HCT116 (cell line): ENCODE measurements at regions not wholly inside any gene's neighbourhood (a gene's known extent, or its start where the extent isn't known, plus 50 kb on each side); places are given as distances from the start of the nearest gene placed in this dataset.

ENCODE experiments used
- ATAC-seq: fragments of 200-7000 bp; cut with Tn5 transposase; 2 replicates; pipeline ENCODE4 v1.9.1; 2020; ENCODE audit warnings: mild to moderate bottlenecking, moderate library complexity
- BruUV-seq: library from RNA; stranded (reverse); fragments of 400-500 nt; replicated peaks from 2 replicates; lab custom pipeline; 2021; lab: Mats Ljungman, UMichigan
- CTCF ChIA-PET: fragments of 300-600 bp; sonication (Branson Sonifier 250); formaldehyde crosslinking; loops from one replicate; lab custom pipeline; 2021; ENCODE audit warnings: antibody characterized with exemption; lab: Charles Lee
- POLR2A ChIA-PET: fragments of 300-600, 350-600 bp; sonication (Branson Sonifier 250); formaldehyde crosslinking; loops from one replicate; lab custom pipeline; 2021; ENCODE audit warnings: antibody characterized with exemption; lab: Charles Lee
- RAD21 ChIA-PET, 2 experiments: fragments of 300-600 bp; sonication (Branson Sonifier 250); formaldehyde crosslinking; loops; one replicate each; lab custom pipeline; 2023; ENCODE audit warnings: low total read pairs in 2 of 2; ENCODE audit not compliant: uncharacterized antibody in 2 of 2, unreplicated experiment in 2 of 2, low non-redundant PET in 1 of 2; lab: Charles Lee
- DNase-seq: peaks from one replicate; pipeline ENCODE4 v3.0.0-alpha.2; 2010; ENCODE audit warnings: low read depth, low spot score
- H2AFZ ChIP-seq: fragments of 200-600 bp; shearing (Covaris generic), sonication (generic); 2 replicates; pipeline ENCODE4 v1.6.1; 2017; ENCODE audit warnings: low read depth, mixed run types, mixed read lengths, antibody characterized with exemption, low read length; ENCODE audit not compliant: poor library complexity, severe bottlenecking
- H3K27ac ChIP-seq: 2 replicates; pipeline ENCODE4 v1.5.1; 2012; ENCODE audit warnings: low read depth, low read length
- H3K27me3 ChIP-seq: fragments of 200-600 bp; sonication (generic); 2 replicates; pipeline ENCODE4 v1.6.1; 2016; ENCODE audit warnings: mixed run types, low read length, mixed read lengths; ENCODE audit not compliant: insufficient read depth
- H3K36me3 ChIP-seq, 2 experiments: fragments of 200-500 bp in 1 of 2; fragments of 200-600 bp in 1 of 2; sonication (Bioruptor generic) in 1 of 2; sonication (generic) in 1 of 2; 2 replicates each; pipeline versions ENCODE4 v1.5.1 to v1.6.1; 2014 to 2016; ENCODE audit warnings: low read length in 2 of 2, inconsistent platforms in 1 of 2, mixed read lengths in 1 of 2, mixed run types in 1 of 2; ENCODE audit not compliant: insufficient read depth in 2 of 2, control insufficient read depth in 1 of 2
- H3K4me1 ChIP-seq, 2 experiments: fragments of 200-600 bp in 1 of 2; sonication (generic) in 1 of 2; 2 replicates each; pipeline versions ENCODE4 v1.5.1 to v1.6.1; 2012 to 2017; ENCODE audit warnings: low read length in 2 of 2, inconsistent platforms in 1 of 2, mild to moderate bottlenecking in 1 of 2, mixed read lengths in 1 of 2, mixed run types in 1 of 2, moderate library complexity in 1 of 2; ENCODE audit not compliant: insufficient read depth in 2 of 2, control insufficient read depth in 1 of 2
- H3K4me2 ChIP-seq: fragments of 200-600 bp; sonication (generic); 2 replicates; pipeline ENCODE4 v1.6.1; 2017; ENCODE audit warnings: mixed run types, low read length, mixed read lengths
- H3K4me3 ChIP-seq, 2 experiments: fragments of 200-600 bp in 1 of 2; sonication (generic) in 1 of 2; replicated peaks in 1 of 2; 2 replicates each; pipeline ENCODE4 v1.5.1; 2011 to 2016; ENCODE audit warnings: low read length in 2 of 2, control low read depth in 1 of 2, low read depth in 1 of 2, mild to moderate bottlenecking in 1 of 2, mixed read lengths in 1 of 2, mixed run types in 1 of 2
- H3K79me2 ChIP-seq: fragments of 200-600 bp; sonication (generic); 2 replicates; pipeline ENCODE4 v1.6.1; 2017; ENCODE audit warnings: mild to moderate bottlenecking, mixed run types, low read length, moderate library complexity, mixed read lengths; ENCODE audit not compliant: insufficient read depth
- H3K9ac ChIP-seq: fragments of 200-600 bp; sonication (generic); 2 replicates; pipeline ENCODE4 v1.6.1; 2016; ENCODE audit warnings: low read length, mixed read lengths
- H3K9me2 ChIP-seq: fragments of 200-600 bp; sonication (generic), shearing (Covaris generic); 2 replicates; pipeline ENCODE4 v1.6.1; 2017; ENCODE audit warnings: mixed run types, mild to moderate bottlenecking, moderate library complexity; ENCODE audit not compliant: insufficient read depth
- H3K9me3 ChIP-seq, 2 experiments: fragments of 200-500 bp in 1 of 2; fragments of 200-600 bp in 1 of 2; sonication (Bioruptor generic) in 1 of 2; sonication (generic) in 1 of 2; 2 replicates each; pipeline ENCODE4 v1.6.1; 2014 to 2017; ENCODE audit warnings: low read length in 2 of 2, mixed read lengths in 2 of 2, inconsistent platforms in 1 of 2, low read depth in 1 of 2, mild to moderate bottlenecking in 1 of 2, mixed run types in 1 of 2, moderate library complexity in 1 of 2; ENCODE audit not compliant: control insufficient read depth in 1 of 2, insufficient read depth in 1 of 2
- H4K20me1 ChIP-seq: fragments of 200-600 bp; sonication (generic), shearing (Covaris generic); 2 replicates; pipeline ENCODE4 v1.6.1; 2017; ENCODE audit warnings: mixed run types, mild to moderate bottlenecking, moderate library complexity; ENCODE audit not compliant: insufficient read depth
- CBX3 ChIP-seq: IDR thresholded peaks from 2 replicates; pipeline ENCODE4 v1.6.1; 2012; ENCODE audit warnings: low read depth
- CEBPB ChIP-seq: IDR thresholded peaks from 2 replicates; pipeline ENCODE4 v1.6.1; 2012; ENCODE audit warnings: low read depth
- EGR1 ChIP-seq: IDR thresholded peaks from 2 replicates; pipeline ENCODE4 v1.6.1; 2012; ENCODE audit warnings: low read depth
- ELF1 ChIP-seq: IDR thresholded peaks from 2 replicates; pipeline ENCODE4 v1.6.1; 2012; ENCODE audit warnings: low read depth, borderline replicate concordance
- EZH2 ChIP-seq: fragments of 200-600 bp; sonication (generic); IDR thresholded peaks from 2 replicates; pipeline ENCODE4 v1.6.1; 2017; ENCODE audit warnings: antibody characterized with exemption, mixed run types
- EZH2phosphoT487 ChIP-seq: fragments of 200-600 bp; IDR thresholded peaks from 2 replicates; pipeline ENCODE4 v1.6.1; 2018; ENCODE audit warnings: antibody characterized with exemption, borderline replicate concordance
- SP1 ChIP-seq: IDR thresholded peaks from 2 replicates; pipeline ENCODE4 v1.6.1; 2012; ENCODE audit warnings: low read depth
- SRF ChIP-seq: IDR thresholded peaks from 2 replicates; pipeline ENCODE4 v1.6.1; 2012; ENCODE audit warnings: low read depth
- YY1 ChIP-seq: IDR thresholded peaks from 2 replicates; pipeline ENCODE4 v1.6.1; 2011; ENCODE audit warnings: low read length, low read depth, moderate library complexity, mild to moderate bottlenecking; ENCODE audit not compliant: insufficient replicate concordance; ENCODE audit errors: extremely low read depth
- ZFX ChIP-seq: fragments of 450-650 bp; IDR thresholded peaks from 2 replicates; pipeline ENCODE4 v1.6.1; 2017
- intact Hi-C: fragments of 100-400 bp; cut with micrococcal nuclease; formaldehyde crosslinking; loops from 2 replicates; pipeline ENCODE4 v1.10.0; 2022
- TF ChIP-seq, protein P1 (sequence below): IDR thresholded peaks from 2 replicates; pipeline ENCODE4 v1.6.1; 2012; ENCODE audit warnings: low read depth
- TF ChIP-seq, protein P2 (sequence below): IDR thresholded peaks from 2 replicates; pipeline ENCODE4 v1.6.1; 2012
- TF ChIP-seq, protein P3 (sequence below), 3 experiments: fragments of 200-600 bp in 1 of 3; sonication (generic) in 1 of 3; IDR thresholded peaks in 2 of 3; conservative IDR thresholded peaks in 1 of 3; 2 replicates each; pipeline ENCODE4 v1.5.1; 2012 to 2017; ENCODE audit warnings: low read depth in 2 of 3, low read length in 2 of 3, antibody characterized with exemption in 1 of 3, borderline replicate concordance in 1 of 3, control low read depth in 1 of 3, mild to moderate bottlenecking in 1 of 3, mixed read lengths in 1 of 3, mixed run types in 1 of 3, moderate library complexity in 1 of 3; ENCODE audit not compliant: insufficient read depth in 1 of 3
- TF ChIP-seq, protein P4 (sequence below): IDR thresholded peaks from 2 replicates; pipeline ENCODE4 v1.6.1; 2012

DNA sequence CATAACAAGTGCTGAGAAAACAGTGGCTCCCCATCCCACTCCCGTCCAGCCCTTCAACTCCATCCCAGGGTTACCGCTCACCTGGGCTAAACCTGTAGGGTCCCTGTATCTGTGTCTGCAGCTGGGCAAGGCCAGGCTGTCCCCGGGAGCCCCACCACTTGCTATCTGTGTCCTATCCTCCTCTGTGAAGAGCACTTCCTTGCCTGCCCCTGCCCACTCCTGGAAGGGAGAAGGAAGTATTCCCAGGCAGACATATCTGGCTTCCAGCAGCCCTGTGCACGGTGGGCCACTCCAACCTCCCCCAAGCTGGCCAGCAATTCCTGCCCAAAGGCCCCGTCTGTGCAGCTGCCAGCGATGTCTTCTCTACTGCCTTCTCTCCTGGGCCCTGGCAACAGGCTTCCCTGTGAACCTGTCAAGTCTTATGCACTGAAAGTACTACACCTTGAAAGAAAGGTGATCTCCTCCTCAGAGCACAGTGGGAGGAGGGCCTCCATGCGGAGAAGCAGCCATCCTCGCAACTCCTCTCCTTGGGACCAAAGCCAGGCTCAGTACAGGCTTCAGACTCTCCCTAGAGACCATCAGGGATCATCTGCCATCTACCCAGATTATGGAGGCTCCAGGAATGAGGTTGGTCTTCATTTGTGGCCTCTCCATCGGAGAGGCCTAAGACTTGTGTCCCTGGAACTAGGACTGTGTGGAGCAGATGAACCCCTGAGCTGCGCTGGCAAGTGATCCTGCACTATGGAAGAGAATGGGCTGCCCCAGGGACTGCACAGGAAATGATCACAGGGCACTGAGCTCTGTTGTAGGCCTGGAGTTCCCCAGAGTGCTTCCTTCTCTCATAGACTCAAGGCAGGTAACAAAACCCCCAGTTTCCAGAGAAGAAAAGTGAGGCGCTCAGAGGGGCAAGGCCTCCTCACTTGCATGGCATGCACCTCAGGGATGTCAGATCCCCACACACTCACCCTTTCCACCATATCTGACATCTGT lies 663.6 kb downstream of the BCL11B start:
- Histone ChIP-seq H3K79me2 (no peaks in the 10 kb centered on the region), H3K36me3 (no peaks in the 10 kb centered on the region), H3K9me3 (no peaks in the 10 kb centered on the region), H3K4me2 (no peak overlapping the region), H3K9me2 (no peaks in the 10 kb centered on the region), H2AFZ (no peak overlapping the region), H3K27me3 (no peaks in the 10 kb centered on the region), H3K4me3 (no peak overlapping the region), H4K20me1 (no peaks in the 10 kb centered on the region), H3K4me1 (no peaks in the 10 kb centered on the region), H3K27ac (no peak overlapping the region), H3K9ac (no peak overlapping the region)
- TF ChIP-seq, protein P1, sequence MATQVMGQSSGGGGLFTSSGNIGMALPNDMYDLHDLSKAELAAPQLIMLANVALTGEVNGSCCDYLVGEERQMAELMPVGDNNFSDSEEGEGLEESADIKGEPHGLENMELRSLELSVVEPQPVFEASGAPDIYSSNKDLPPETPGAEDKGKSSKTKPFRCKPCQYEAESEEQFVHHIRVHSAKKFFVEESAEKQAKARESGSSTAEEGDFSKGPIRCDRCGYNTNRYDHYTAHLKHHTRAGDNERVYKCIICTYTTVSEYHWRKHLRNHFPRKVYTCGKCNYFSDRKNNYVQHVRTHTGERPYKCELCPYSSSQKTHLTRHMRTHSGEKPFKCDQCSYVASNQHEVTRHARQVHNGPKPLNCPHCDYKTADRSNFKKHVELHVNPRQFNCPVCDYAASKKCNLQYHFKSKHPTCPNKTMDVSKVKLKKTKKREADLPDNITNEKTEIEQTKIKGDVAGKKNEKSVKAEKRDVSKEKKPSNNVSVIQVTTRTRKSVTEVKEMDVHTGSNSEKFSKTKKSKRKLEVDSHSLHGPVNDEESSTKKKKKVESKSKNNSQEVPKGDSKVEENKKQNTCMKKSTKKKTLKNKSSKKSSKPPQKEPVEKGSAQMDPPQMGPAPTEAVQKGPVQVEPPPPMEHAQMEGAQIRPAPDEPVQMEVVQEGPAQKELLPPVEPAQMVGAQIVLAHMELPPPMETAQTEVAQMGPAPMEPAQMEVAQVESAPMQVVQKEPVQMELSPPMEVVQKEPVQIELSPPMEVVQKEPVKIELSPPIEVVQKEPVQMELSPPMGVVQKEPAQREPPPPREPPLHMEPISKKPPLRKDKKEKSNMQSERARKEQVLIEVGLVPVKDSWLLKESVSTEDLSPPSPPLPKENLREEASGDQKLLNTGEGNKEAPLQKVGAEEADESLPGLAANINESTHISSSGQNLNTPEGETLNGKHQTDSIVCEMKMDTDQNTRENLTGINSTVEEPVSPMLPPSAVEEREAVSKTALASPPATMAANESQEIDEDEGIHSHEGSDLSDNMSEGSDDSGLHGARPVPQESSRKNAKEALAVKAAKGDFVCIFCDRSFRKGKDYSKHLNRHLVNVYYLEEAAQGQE, result no peak
- TF ChIP-seq, protein P2, sequence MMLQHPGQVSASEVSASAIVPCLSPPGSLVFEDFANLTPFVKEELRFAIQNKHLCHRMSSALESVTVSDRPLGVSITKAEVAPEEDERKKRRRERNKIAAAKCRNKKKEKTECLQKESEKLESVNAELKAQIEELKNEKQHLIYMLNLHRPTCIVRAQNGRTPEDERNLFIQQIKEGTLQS, result no peak
- TF ChIP-seq CEBPB (no peak), SRF (no peak), YY1 (no peak), SP1 (no peak), EZH2phosphoT487 (no peak), ZFX (no peak), EZH2 (no peak), CBX3 (no peak), ELF1 (no peak), EGR1 (no peak)
- TF ChIP-seq, protein P3, sequence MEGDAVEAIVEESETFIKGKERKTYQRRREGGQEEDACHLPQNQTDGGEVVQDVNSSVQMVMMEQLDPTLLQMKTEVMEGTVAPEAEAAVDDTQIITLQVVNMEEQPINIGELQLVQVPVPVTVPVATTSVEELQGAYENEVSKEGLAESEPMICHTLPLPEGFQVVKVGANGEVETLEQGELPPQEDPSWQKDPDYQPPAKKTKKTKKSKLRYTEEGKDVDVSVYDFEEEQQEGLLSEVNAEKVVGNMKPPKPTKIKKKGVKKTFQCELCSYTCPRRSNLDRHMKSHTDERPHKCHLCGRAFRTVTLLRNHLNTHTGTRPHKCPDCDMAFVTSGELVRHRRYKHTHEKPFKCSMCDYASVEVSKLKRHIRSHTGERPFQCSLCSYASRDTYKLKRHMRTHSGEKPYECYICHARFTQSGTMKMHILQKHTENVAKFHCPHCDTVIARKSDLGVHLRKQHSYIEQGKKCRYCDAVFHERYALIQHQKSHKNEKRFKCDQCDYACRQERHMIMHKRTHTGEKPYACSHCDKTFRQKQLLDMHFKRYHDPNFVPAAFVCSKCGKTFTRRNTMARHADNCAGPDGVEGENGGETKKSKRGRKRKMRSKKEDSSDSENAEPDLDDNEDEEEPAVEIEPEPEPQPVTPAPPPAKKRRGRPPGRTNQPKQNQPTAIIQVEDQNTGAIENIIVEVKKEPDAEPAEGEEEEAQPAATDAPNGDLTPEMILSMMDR (IDR thresholded peaks at IDR 0.05 in 2 of 3, conservative IDR thresholded peaks at IDR 0.05 in 1 of 3; ENCODE audit: borderline replicate concordance in 1 of 3, insufficient read depth in 1 of 3, low read depth in 2 of 3, low read length in 2 of 3), result no peak
- TF ChIP-seq, protein P4, sequence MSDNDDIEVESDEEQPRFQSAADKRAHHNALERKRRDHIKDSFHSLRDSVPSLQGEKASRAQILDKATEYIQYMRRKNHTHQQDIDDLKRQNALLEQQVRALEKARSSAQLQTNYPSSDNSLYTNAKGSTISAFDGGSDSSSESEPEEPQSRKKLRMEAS, result no peak
- POLR2A ChIA-PET, result no interaction called here
- DNase-seq (no peak), ATAC-seq (no peak)
- BruUV-seq, result no TSS peak
- RAD21 ChIA-PET, result no interaction called here
- intact Hi-C loops, result no loop called here
- CTCF ChIA-PET, result no interaction called here
